ENCODE measurements at regions not wholly inside any gene's neighbourhood (a gene's known extent, or its start where the extent isn't known, plus 50 kb on each side); places are given as distances from the start of the nearest gene placed in this dataset.

DNA sequence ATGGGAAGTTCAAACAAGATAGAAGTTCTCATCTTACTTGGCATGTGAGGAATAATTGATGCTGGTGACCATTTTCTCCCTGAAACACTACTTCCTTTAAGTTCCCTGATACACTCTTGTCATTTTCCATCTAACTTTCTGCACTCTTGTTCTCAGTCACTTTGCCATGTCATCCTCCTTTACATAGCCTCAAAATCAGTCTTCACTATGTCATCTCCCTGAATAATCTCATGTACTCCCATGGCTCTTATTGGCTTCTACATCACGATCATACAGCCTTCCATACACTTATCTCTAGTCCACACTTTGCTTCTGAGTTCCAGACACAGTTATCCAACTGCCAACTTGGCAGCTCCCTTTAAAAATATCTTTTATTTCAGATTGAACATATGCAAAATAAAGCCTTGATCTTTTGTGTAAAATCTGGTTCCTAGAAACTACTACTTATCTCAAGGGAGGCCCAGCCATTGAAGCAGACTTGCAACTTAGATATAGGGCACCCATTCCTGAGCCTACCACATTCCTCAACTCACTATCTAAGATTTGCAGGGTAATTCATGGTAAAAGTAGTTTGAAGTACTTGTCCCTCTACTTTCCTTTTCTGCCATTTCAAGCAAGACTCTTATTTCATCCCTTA is 1070.2 kb upstream of the NXPH2 start:
- Mint-ChIP-seq H3K27me3 (ENCODE audit: low read depth) (no peaks in the 10 kb centered on the region), H3K4me1 (no peaks in the 10 kb centered on the region; a peak in 1 of 4 replicates), H3K36me3 (ENCODE audit: insufficient read depth in 1 of 3, low read depth in 3 of 3) (no peaks in the 10 kb centered on the region), H3K27ac (no peak overlapping the region), H3K9me3 (no peaks in the 10 kb centered on the region), H3K4me3 (no peak overlapping the region)
- Histone ChIP-seq H3K56ac (ENCODE audit: insufficient read length, low read depth, low read length) (no peak overlapping the region), H2BK20ac (ENCODE audit: low read depth, low read length, poor library complexity, severe bottlenecking) (no peak overlapping the region), H3K14ac (ENCODE audit: insufficient read depth, low read length) (no peak overlapping the region), H4K91ac (ENCODE audit: insufficient read length, low read depth, low read length) (no peak overlapping the region), H3K4me1 (ENCODE audit: insufficient read depth, low read length) (no peaks in the 10 kb centered on the region), H3K27ac (ENCODE audit: insufficient read length, low read depth, low read length) (no peak overlapping the region), H3K23me2 (ENCODE audit: insufficient read length, low read depth, low read length, poor library complexity, severe bottlenecking) (no peaks in the 10 kb centered on the region), H2AK5ac (ENCODE audit: insufficient read length, low read length) (no peak overlapping the region), H3T11ph (ENCODE audit: low read length) (no peak overlapping the region), H2AFZ (ENCODE audit: low read length) (no peak overlapping the region), H3K79me1 (ENCODE audit: insufficient read depth, low read depth, low read length, poor library complexity, severe bottlenecking) (no peaks in the 10 kb centered on the region), H3K79me2 (ENCODE audit: insufficient read depth, low read length) (no peaks in the 10 kb centered on the region), H3K4ac (ENCODE audit: low read depth, low read length) (no peak overlapping the region), H4K8ac (replicated peaks; ENCODE audit: insufficient read length, low read depth, low read length) (no peak overlapping the region), H3K4me2 (ENCODE audit: insufficient read depth, insufficient read length, low read length) (no peak overlapping the region), H3K27me3 (ENCODE audit: insufficient read depth, low read length) (no peaks in the 10 kb centered on the region), H2BK12ac (ENCODE audit: insufficient read length, low read depth, low read length) (no peak overlapping the region), H2BK15ac (ENCODE audit: low read depth, low read length) (no peak overlapping the region), H2BK120ac (ENCODE audit: low read depth, low read length, poor library complexity, severe bottlenecking) (no peak overlapping the region), H3K23ac (ENCODE audit: insufficient read length, low read depth, low read length) (no peak overlapping the region), H3K9ac (ENCODE audit: extremely low read depth, insufficient read length, low read length) (no peak overlapping the region), H3K9me3 (ENCODE audit: control insufficient read depth, low read depth, low read length) (no peaks in the 10 kb centered on the region), H2BK5ac (ENCODE audit: insufficient read length, low read length) (no peak overlapping the region), H4K20me1 (ENCODE audit: control insufficient read depth, insufficient read depth, insufficient read length) (no peaks in the 10 kb centered on the region), H4K5ac (ENCODE audit: insufficient read length, low read depth, low read length) (no peak overlapping the region), H3K18ac (ENCODE audit: insufficient read length, low read depth, low read length) (no peak overlapping the region)
- TF ChIP-seq, protein P1, sequence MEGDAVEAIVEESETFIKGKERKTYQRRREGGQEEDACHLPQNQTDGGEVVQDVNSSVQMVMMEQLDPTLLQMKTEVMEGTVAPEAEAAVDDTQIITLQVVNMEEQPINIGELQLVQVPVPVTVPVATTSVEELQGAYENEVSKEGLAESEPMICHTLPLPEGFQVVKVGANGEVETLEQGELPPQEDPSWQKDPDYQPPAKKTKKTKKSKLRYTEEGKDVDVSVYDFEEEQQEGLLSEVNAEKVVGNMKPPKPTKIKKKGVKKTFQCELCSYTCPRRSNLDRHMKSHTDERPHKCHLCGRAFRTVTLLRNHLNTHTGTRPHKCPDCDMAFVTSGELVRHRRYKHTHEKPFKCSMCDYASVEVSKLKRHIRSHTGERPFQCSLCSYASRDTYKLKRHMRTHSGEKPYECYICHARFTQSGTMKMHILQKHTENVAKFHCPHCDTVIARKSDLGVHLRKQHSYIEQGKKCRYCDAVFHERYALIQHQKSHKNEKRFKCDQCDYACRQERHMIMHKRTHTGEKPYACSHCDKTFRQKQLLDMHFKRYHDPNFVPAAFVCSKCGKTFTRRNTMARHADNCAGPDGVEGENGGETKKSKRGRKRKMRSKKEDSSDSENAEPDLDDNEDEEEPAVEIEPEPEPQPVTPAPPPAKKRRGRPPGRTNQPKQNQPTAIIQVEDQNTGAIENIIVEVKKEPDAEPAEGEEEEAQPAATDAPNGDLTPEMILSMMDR (conservative IDR thresholded peaks at IDR 0.05) = no peak
- WGBS (ENCODE audit: extremely low coverage, insufficient read length, low lambda C conversion rate) = no CpG with 5 or more reads among the region's 1 CpG
- DNase-seq = no peak
